ENCODE measurements at regions not wholly inside any gene's neighbourhood (a gene's known extent, or its start where the extent isn't known, plus 50 kb on each side); places are given as distances from the start of the nearest gene placed in this dataset.

DNA sequence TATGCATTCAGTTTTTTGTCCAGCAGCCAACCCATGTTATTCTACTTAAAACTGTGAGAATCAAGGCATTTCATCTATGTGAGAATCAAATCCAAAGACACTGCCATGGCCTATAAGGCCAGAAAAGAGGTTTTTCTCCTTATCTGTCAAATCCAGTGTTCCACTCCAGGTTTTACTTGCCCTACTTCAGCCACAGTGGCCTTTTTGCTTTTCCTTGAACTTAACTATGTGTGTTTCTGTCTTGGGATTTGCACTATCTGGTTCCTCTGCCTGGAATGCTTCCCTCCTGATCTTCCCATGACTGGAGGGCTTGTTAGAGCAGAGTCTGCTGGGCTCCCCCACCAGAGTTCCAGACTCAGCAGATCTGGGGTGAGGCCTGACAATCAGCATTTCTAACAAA lies 113.1 kb upstream of the DOK5 start:
- DNase-seq (ENCODE audit: low read depth in 3 of 3): no peak

DNA sequence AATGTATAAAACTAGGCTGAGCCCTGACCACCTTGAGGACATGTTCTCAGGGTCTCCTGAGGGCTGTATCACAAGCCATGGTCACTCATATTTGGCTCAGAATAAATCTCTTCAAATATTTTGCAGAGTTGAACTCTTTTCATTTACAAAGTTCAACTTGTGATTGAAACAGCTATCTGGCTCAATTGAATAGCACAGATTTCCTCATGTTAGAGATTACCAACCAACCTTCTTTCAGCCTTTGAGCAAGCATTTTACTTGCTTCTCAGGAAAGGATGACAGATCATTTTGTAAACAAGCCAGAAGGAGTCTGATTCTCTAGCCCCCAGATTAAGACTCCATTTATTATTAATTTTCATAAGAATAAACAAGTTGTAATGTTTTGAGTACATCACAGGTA lies 111.0 kb upstream of the DOK5 start:
- no peak for DNase-seq (ENCODE audit: low read depth in 3 of 3)

DNA sequence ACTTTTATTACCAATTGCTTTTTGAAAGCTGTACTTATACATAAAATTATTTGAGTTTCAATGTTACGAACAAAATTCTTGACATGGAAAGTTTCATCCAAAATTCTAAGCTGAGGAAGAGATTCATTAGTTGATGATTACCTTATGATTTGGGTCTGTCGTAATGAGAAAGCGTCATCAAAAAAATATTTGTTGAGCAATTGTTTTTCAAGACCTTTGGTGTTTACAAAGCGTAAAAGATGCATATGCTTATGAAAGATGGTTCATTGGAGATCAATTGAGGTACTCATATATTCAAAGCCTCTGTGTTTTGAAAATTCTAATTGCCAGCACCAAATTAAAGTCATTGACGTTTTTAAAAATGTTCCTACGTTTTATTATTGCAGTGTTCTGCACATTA lies 110.5 kb upstream of the DOK5 start:
- DNase-seq (ENCODE audit: low read depth in 3 of 3): no peak

DNA sequence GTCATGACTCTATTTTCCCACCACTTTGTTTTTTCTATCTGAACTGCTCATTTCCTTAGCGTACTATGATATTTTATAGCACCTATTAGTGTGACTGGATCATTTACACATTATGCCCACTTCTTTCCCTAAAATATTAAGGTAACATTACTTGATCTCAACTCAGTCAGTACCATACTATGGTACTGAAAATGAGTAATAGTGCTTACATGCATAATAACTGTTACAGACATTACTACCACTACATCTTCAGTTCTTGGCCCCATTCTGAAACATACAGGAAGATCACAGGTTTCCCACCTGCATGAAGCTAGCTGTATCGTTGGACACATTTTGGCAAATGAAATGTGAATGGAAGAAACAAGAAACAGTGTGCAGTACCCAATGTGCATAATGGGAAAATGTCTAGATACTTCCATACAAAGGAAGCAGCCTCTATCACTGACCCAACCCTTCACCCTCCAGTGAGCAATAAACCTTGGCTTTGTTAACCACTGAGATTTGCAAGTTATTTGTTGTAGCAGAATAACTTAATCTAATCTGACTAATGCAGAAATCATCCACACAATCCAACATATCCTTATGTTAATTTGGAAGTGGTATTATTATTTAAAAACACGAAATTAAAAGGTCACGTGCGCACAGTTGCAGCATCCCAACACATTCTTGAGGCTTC lies 108.6 kb upstream of the DOK5 start:
- DNase-seq (ENCODE audit: low read depth in 3 of 3): no peak

DNA sequence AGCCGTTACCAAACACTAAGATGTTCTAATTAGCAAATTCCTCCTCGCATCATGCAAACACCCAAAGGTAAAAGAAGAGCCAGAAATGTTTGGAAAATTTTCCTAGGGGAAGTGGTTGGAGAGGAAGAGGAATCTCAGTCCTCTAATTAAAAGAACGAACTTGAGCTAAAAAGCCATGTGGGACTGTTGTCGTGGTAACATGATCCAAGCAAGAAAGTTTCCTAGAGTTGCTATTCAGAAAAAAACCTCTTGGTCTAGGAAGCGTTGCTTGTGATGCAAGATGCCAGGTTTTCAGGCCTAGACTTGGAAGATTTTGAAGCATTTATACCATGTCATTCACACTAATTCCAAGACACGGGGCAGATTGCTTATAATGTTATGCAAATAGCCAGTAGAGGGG lies 106.8 kb upstream of the DOK5 start:
- DNase-seq (ENCODE audit: low read depth in 3 of 3): no peak

DNA sequence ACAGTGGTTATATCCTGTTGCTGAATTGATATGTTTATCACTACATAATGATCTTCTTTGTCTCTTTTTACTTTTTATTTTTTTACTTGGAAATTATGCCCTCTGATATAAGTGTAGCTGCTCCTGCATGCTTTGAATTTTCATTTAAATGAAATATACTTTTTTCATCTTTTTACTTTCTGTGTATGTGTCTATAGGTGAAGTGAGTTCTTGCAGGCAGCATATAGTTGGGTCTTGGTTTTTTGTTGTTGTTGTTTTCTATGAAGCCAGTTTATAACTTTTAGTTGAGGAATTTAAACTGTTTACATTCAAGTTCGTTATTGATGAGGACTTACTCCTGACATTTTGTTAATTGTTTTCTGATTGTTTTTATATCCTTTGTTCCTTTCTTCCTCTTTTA lies 103.1 kb upstream of the DOK5 start:
- DNase-seq (ENCODE audit: low read depth in 3 of 3): no peak

DNA sequence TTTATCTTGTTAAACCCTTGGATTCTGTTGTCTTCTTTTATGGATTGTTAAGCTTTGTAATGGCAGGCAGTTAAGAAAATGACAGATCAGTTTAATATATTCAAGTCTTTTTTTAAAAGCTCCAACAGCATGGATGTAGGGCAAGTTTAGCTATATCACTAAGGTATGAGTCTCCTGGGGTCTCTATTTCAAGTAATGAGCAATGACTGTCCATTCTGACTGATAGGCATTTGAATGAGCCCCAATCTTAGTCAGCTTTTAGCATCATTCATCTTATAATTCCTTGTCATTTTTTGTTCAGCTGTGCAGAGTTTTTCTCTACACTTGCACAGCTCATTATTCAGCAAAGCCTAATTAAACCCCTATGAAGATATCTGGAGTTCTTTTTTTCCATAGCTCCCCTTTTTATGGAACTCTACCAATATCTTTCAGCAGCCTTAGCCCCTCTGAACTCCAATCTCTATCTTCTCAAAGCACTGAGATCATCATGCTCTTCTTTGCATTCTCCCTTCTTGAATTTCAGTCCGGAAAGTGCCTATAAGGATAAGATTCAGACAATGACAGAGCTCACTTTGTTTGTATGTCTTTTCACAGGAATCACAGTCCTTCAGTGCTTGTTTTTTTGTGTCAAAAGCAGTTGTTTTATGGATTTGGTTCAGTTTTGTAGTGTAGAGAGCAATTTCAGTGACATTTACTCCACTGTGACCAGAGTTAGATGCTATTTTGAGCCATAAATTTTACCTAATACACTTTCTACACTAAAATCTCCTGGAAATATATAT lies 97.2 kb upstream of the DOK5 start:
- no peak for DNase-seq (ENCODE audit: low read depth in 3 of 3)

DNA sequence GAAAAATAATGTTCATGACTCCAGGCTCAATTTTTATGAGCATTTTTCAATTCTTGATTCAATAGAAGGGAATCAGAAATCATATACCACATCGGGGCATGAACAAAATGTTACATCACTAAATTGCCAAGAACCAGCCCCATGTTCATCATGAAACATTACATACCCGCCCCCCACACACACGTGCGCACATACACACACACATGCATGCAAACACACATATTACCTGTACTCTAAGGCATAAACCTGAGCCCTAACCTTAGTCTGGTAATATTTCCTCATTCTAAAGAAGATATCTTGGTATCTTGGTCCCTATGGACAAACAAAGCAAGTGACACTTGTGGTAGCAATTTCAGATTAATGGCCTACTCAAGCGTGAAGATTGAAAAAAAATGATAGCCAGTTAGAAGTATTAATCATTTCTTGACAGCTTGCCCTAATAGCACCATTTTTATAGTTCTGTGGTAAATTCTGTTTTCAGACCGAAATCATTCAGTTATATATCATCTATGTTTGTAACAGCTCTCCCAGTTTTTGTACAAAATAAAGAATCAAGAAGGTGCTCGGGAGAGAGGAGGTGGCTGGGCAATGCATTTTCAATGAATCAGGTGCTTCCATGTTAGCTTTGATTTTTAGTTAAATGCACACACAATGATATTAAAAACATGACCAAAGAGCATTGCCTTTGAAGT lies 95.4 kb upstream of the DOK5 start:
- DNase-seq (ENCODE audit: low read depth in 3 of 3): no peak

DNA sequence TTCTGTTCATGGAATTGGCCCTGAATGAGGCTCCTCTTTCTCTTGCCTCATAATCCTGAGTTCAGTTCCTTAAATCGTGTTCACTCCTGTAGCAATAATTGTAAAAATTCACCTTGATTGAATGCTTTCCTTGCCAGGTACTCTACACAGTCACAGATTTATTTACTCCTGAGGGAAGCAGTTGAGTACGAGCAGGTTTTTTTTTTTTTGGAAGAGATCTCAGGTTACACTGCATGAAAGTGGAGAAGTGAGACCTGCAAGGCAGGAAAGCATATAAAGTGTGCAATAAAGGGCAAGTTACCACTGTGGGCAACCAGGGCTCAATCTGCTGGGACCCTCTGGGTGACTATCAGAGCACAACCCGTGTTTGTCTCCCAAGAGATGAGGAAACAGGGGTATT lies 93.0 kb upstream of the DOK5 start:
- DNase-seq (ENCODE audit: low read depth in 3 of 3): no peak

DNA sequence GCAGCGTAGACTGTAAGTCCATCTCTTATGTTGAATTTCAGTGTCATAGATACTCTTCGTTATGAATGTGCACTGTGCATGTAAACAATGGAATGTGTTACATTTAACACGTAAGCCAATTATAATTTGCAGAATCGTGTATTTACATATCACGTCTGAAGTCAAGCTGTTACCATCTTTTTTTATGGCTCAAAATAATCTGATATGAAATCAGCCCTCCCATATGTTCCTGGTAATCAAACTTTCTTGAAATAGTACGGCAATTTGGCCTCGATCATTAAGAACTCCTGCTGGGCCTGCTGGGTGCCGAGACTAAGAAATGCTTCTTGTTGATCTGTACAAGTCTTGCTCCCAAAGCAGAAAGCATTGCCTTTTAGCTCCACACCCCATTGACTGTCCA lies 89.6 kb upstream of the DOK5 start:
- DNase-seq (ENCODE audit: low read depth in 3 of 3): no peak

DNA sequence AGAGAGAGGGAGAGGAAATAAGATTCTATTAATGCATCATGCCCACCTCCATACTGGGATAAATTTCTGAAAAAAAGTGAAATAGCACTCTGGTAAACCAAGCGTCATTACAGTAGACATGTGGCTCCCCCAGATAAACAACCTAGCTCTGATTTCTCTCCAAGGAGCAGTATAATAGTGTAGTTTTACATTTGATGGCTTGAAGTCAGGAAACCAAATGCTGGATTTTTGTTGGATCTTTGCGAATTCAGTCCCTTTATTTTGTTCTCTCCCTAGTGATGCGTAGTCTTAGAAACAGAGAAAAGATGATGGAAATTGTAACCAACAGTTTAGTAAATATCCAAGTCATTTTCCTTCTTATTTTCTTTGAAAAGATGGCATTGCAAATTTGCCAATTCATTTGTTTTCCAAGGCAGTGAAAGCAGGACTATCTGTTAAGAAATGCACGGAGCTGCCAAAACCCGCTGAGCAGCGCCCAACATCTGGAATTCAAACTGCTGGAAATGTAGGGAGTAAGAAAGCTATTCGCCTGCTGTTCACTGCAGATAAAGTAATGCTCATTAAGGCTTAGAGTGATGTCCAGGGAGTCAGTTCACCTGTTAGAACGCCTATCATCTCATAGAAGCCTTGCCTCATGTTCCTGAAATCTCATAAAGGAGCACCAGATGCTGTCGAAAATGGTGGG lies 85.7 kb upstream of the DOK5 start:
- DNase-seq (ENCODE audit: low read depth in 3 of 3): no peak

DNA sequence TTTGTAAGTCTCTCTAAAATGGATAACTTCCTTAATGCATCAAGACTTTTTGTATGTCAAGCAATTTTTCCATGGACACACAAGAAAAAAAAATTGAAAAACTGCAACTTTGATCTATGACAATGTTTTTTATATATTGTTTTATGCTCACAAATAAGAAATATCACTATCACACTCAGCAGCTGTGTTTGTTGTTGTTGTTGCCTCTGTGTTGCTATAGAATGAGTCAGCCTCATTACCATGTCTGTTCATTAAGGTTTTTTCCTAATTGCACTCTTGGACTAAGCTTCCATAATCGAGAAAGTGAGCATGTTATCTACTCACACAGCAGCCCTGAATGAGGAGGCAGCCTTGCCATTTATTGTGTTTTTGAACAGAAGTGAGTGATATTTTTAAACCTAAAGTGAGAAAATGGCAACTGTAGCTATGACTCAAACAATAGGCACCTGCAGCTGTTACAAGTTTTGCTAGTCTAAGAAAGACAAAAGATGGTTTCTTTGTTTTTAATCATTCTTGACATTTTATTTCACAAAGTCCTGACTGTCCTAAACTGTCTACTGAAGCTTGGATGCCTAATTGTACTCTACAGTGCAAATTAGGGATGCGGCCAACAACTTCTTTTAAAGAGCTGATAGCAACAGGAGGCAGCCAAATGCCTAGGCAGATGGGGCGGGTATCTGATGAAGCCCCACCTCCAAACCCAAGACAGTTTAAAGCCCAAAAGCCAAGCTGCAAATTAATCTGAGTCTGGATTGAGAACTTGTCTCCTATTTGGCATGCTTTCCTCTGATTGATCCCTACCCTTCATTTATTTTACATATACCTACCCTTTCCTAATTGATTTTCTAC lies 77.9 kb upstream of the DOK5 start:
- no peak for DNase-seq (ENCODE audit: low read depth in 3 of 3)

DNA sequence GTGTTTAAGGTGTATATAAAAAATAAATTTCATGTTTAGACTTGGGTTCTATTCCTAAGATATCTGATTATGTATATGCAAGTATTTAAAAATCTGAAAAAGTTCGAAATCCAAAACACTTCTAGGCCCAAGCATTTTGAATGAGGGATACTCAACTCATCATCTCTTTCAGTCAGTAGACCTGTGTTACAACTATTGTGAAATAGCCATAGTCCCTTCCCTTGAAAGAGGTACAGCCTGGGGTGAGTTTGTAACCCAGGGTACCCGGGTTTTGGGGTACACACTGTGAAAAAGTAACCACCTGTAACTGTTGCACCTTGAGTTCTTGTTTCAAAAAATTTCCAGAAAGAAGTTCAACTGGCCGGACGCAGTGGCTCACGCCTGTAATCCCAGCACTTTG lies 76.6 kb upstream of the DOK5 start:
- DNase-seq (ENCODE audit: low read depth in 3 of 3): no peak

DNA sequence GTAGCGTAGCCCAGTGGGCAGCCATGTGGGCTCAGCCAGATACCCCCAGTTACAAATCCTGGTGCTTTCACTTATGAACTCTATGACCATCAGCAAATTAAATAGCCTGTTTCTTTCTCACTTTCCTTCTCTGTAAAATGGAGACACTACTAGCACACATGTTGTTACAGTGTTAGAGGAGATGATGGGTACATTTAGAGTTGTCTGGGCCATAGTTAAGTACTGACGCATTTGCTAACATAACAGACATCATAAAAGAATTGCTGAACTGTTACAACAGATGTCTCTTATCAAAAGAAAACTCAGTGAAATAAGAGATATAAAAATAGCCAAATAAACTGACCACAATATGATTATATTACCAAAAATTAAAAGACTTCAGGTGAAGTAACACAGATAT lies 69.9 kb upstream of the DOK5 start:
- DNase-seq (ENCODE audit: low read depth in 3 of 3): no peak

DNA sequence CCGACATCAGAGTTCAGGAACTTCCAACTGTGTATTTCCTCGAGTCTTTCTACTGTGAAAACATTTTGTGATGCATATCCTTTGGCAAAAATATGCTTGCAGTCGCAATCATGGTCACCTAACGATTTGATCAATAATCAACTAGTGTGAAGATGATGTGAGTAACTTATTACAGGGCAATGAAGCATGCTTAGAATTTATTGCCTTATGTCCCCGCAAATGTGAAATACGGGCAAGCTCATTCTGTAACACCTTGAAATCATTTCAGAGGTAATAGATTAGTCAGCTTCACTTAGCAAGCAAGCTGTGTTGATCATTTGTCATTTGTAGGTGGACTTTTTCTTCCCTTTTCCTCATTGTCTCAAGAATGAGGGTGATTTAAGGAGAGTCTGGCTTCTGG lies 67.9 kb upstream of the DOK5 start:
- DNase-seq (ENCODE audit: low read depth in 3 of 3): no peak

DNA sequence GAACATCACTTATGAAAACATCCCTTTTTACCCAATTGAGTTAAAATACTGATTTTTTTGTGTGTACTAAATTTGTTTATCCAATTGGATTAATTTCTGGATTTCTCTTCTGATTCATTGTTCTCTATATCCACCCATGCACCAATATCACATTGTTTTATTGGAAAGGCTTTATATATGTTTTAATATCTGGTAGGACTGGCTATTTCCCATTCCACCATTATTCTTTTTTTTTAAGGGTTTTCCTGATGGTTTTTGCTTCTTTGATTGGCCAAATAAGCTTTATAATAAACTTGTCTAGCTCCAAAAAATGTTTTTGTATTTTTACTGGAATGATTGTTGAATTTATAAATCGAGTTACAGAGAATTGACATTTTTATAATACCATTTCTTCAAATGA lies 59.4 kb upstream of the DOK5 start:
- DNase-seq (ENCODE audit: low read depth in 3 of 3): no peak

DNA sequence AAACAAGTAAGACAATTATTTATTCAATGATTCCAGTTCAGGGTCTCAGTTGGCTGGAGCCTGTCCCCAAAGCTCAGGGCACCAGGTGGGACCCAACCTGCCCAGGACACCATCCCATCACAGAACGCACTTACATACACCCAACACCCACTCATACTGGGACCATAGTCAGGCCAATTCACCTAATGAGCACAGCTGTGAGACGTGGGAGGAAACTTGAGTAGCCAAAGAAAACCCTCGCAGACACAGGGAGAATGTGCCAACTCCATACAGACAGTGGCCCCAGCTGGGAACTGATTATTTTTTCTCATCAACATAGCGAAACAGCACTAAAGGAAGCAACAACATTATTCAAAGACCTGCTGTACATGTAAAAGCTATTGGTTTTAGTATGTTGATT lies 58.6 kb upstream of the DOK5 start:
- DNase-seq (ENCODE audit: low read depth in 3 of 3): no peak

DNA sequence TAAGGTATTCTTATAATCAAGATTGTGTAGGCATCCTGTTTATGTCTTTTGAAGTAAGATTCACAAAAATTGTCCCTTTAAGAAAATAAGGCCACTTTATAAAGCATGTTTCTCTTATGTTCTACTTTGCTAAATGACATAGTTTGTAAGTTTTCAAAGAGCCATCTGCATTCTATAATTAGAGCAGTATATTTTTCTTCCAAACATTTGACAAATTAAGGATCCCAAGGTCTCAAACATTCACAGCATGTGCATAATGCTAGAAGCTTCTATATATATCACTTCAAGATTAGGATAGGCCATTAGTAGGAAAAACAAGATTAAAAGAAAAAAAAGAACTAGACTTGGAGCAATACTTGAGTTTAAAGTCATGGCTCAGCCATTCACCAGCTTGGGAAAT lies 55.9 kb upstream of the DOK5 start:
- no peak for DNase-seq (ENCODE audit: low read depth in 3 of 3)
